ENCODE measurements at regions not wholly inside any gene's neighbourhood (a gene's known extent, or its start where the extent isn't known, plus 50 kb on each side); places are given as distances from the start of the nearest gene placed in this dataset.
A peak's percentile ranks its signal among the peaks of the same experiment; 100 is the strongest.

GRCh38 chr15:29418931-29419330, 149.3 kb upstream of the NSMCE3 start:
- no peak for DNase-seq

- DNase-seq, result no peak
Measured at GRCh38 chr15:29418178-29418577, 148.6 kb upstream of the NSMCE3 start.

- DNase-seq, result no peak
Measured at GRCh38 chr15:29411299-29411698, 141.7 kb upstream of the NSMCE3 start.

- DNase-seq, result no peak
Measured at GRCh38 chr15:29410338-29410737, 140.7 kb upstream of the NSMCE3 start.

GRCh38 chr15:29409890-29410289, 140.3 kb upstream of the NSMCE3 start:
- DNase-seq, result no peak

- DNase-seq, result no peak
Measured at GRCh38 chr15:29405564-29405963, 135.9 kb upstream of the NSMCE3 start.

- DNase-seq, result no peak
Measured at GRCh38 chr15:29403772-29404171, 134.2 kb upstream of the NSMCE3 start.

GRCh38 chr15:29401644-29402043, 132.0 kb upstream of the NSMCE3 start:
- no peak for DNase-seq

- no peak for DNase-seq
Measured at GRCh38 chr15:29400701-29401100, 131.1 kb upstream of the NSMCE3 start.

GRCh38 chr15:29398907-29399306, 129.3 kb upstream of the NSMCE3 start:
- DNase-seq, result no peak

- no peak for DNase-seq
Measured at GRCh38 chr15:29396176-29396811, 126.7 kb upstream of the NSMCE3 start.

- DNase-seq, result no peak
Measured at GRCh38 chr15:29393443-29393842, 123.8 kb upstream of the NSMCE3 start.

GRCh38 chr15:29392358-29392757, 122.7 kb upstream of the NSMCE3 start:
- no peak for DNase-seq

GRCh38 chr15:29390051-29390450, 120.4 kb upstream of the NSMCE3 start:
- DNase-seq, result no peak

- DNase-seq, result no peak
Measured at GRCh38 chr15:29386523-29386922, 116.9 kb upstream of the NSMCE3 start.

GRCh38 chr15:29383367-29383766, 113.7 kb upstream of the NSMCE3 start:
- DNase-seq, result no peak

GRCh38 chr15:29382862-29383261, 113.2 kb upstream of the NSMCE3 start:
- no peak for DNase-seq

- DNase-seq, result no peak
Measured at GRCh38 chr15:29380466-29380865, 110.8 kb upstream of the NSMCE3 start.

GRCh38 chr15:29379647-29380046, 110.0 kb upstream of the NSMCE3 start:
- DNase-seq, result no peak

- DNase-seq, result no peak
Measured at GRCh38 chr15:29377161-29377560, 107.5 kb upstream of the NSMCE3 start.

- DNase-seq, result no peak
Measured at GRCh38 chr15:29376590-29376989, 107.0 kb upstream of the NSMCE3 start.

GRCh38 chr15:29369261-29369660, 99.6 kb upstream of the NSMCE3 start:
- no peak for DNase-seq

GRCh38 chr15:29364426-29365078, 94.9 kb upstream of the NSMCE3 start:
- DNase-seq, result peak; percentile 15

- DNase-seq, result no peak
Measured at GRCh38 chr15:29361560-29361959, 91.9 kb upstream of the NSMCE3 start.

- DNase-seq, result no peak
Measured at GRCh38 chr15:29360152-29360551, 90.5 kb upstream of the NSMCE3 start.

Data from NCI-H82 (cell line).